PFSK-1 (cell line): ENCODE measurements at regions not wholly inside any gene's neighbourhood (a gene's known extent, or its start where the extent isn't known, plus 50 kb on each side); places are given as distances from the start of the nearest gene placed in this dataset.

Experiments used
- FOXP2 ChIP-seq: optimal IDR thresholded peaks from 2 replicates; pipeline ENCODE3; 2011; ENCODE audit warnings: borderline replicate concordance, control low read depth, inconsistent platforms; ENCODE audit not compliant: insufficient read depth; ENCODE audit errors: extremely low read length, extremely low read depth
- POLR2AphosphoS5 ChIP-seq: IDR thresholded peaks from 2 replicates; pipeline ENCODE4 v1.6.1; 2012; ENCODE audit warnings: low read depth, mild to moderate bottlenecking, control low read depth, low read length, moderate library complexity
- TF ChIP-seq, protein P1 (sequence below), 2 experiments: IDR thresholded peaks; 2 replicates each; pipeline versions ENCODE4 v1.6.1 to v1.8.0; 2011 to 2012; ENCODE audit warnings: low read depth in 2 of 2, low read length in 2 of 2, control low read depth in 1 of 2, inconsistent platforms in 1 of 2, mild to moderate bottlenecking in 1 of 2, moderate library complexity in 1 of 2; ENCODE audit not compliant: insufficient read depth in 1 of 2

DNA sequence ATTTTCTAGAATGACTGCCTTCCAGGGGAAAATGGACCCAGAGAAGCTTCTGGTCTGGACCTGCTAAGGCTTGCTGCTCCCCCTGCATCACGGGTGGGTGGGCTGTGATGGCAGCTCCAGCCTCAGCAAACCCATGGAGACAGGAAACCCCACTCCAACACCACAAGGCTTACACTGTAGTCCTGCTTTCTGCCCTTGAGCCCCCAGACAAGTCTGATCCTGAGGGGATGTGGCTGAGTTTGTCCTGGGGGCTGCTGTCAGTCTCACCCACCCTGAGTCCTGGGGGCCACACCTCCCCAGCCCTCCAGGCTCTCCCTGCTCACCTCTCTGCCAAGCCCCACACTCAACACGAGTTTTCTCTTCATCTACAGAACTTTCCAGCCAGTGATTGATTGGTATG is 279.4 kb downstream of the EIPR1 start:
- TF ChIP-seq POLR2AphosphoS5 (no peak), FOXP2 (no peak)
- TF ChIP-seq, protein P1, sequence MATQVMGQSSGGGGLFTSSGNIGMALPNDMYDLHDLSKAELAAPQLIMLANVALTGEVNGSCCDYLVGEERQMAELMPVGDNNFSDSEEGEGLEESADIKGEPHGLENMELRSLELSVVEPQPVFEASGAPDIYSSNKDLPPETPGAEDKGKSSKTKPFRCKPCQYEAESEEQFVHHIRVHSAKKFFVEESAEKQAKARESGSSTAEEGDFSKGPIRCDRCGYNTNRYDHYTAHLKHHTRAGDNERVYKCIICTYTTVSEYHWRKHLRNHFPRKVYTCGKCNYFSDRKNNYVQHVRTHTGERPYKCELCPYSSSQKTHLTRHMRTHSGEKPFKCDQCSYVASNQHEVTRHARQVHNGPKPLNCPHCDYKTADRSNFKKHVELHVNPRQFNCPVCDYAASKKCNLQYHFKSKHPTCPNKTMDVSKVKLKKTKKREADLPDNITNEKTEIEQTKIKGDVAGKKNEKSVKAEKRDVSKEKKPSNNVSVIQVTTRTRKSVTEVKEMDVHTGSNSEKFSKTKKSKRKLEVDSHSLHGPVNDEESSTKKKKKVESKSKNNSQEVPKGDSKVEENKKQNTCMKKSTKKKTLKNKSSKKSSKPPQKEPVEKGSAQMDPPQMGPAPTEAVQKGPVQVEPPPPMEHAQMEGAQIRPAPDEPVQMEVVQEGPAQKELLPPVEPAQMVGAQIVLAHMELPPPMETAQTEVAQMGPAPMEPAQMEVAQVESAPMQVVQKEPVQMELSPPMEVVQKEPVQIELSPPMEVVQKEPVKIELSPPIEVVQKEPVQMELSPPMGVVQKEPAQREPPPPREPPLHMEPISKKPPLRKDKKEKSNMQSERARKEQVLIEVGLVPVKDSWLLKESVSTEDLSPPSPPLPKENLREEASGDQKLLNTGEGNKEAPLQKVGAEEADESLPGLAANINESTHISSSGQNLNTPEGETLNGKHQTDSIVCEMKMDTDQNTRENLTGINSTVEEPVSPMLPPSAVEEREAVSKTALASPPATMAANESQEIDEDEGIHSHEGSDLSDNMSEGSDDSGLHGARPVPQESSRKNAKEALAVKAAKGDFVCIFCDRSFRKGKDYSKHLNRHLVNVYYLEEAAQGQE (IDR thresholded peaks at IDR 0.05; ENCODE audit: insufficient read depth in 1 of 2, low read depth in 2 of 2, low read length in 2 of 2) = no peak
